ENCODE measurements at regions not wholly inside any gene's neighbourhood (a gene's known extent, or its start where the extent isn't known, plus 50 kb on each side); places are given as distances from the start of the nearest gene placed in this dataset.

GRCh38 chr17:79224903-79225302, 150.3 kb downstream of the ENGASE start:
- H3K4me3 ChIP-seq (ENCODE audit: low read depth, low read length): no peak overlapping the region
- DNase-seq (ENCODE audit: low read depth): no peak

GRCh38 chr17:79224476-79224875, 149.9 kb downstream of the ENGASE start:
- TF ChIP-seq MYC (IDR thresholded peaks at IDR 0.05; ENCODE audit: low read depth, low read length) (no peak), POLR2A (IDR thresholded peaks at IDR 0.05; ENCODE audit: extremely low read depth, insufficient read length) (no peak), MAX (IDR thresholded peaks at IDR 0.05; ENCODE audit: low read depth, low read length) (no peak)
- TF ChIP-seq, protein P1, sequence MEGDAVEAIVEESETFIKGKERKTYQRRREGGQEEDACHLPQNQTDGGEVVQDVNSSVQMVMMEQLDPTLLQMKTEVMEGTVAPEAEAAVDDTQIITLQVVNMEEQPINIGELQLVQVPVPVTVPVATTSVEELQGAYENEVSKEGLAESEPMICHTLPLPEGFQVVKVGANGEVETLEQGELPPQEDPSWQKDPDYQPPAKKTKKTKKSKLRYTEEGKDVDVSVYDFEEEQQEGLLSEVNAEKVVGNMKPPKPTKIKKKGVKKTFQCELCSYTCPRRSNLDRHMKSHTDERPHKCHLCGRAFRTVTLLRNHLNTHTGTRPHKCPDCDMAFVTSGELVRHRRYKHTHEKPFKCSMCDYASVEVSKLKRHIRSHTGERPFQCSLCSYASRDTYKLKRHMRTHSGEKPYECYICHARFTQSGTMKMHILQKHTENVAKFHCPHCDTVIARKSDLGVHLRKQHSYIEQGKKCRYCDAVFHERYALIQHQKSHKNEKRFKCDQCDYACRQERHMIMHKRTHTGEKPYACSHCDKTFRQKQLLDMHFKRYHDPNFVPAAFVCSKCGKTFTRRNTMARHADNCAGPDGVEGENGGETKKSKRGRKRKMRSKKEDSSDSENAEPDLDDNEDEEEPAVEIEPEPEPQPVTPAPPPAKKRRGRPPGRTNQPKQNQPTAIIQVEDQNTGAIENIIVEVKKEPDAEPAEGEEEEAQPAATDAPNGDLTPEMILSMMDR (IDR thresholded peaks at IDR 0.05; ENCODE audit: low read depth, low read length): no peak
- DNase-seq (ENCODE audit: low read depth): no peak
- H3K4me3 ChIP-seq (ENCODE audit: low read depth, low read length): no peak overlapping the region

More at GRCh38 chr17:79224903-79225302, 150.3 kb downstream of the ENGASE start:
- TF ChIP-seq, protein P1 (IDR thresholded peaks at IDR 0.05; ENCODE audit: low read depth, low read length): no peak
- TF ChIP-seq POLR2A (IDR thresholded peaks at IDR 0.05; ENCODE audit: extremely low read depth, insufficient read length) (no peak), MYC (IDR thresholded peaks at IDR 0.05; ENCODE audit: low read depth, low read length) (no peak), MAX (IDR thresholded peaks at IDR 0.05; ENCODE audit: low read depth, low read length) (no peak)

GRCh38 chr17:79223953-79224352, 149.3 kb downstream of the ENGASE start:
- DNase-seq (ENCODE audit: low read depth): no peak
- H3K4me3 ChIP-seq (ENCODE audit: low read depth, low read length): no peak overlapping the region
- TF ChIP-seq MAX (IDR thresholded peaks at IDR 0.05; ENCODE audit: low read depth, low read length) (no peak), MYC (IDR thresholded peaks at IDR 0.05; ENCODE audit: low read depth, low read length) (no peak), POLR2A (IDR thresholded peaks at IDR 0.05; ENCODE audit: extremely low read depth, insufficient read length) (no peak)

DNA sequence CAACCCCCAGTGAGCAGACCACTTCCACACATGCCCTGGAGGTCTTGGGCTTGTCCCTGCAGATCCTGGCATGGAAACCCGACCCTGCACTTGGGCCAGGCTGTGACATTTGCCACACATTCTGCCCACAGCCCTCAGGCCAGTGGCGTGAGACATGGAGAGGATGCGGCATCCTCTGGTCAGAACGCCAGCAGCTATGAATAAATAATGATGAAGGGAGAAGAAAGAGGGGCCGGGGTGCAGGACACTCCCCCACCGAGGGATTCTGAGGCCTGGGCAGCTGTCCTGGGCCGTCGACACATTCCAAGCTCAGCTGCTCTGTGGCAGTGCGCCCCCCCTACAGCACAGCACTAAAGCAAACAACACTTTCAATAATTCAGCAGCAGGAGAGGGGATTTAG, 148.8 kb downstream of the ENGASE start:
- TF ChIP-seq MAX (IDR thresholded peaks at IDR 0.05; ENCODE audit: low read depth, low read length): no peak
- no peak for TF ChIP-seq POLR2A (IDR thresholded peaks at IDR 0.05; ENCODE audit: extremely low read depth, insufficient read length)
- TF ChIP-seq MYC (IDR thresholded peaks at IDR 0.05; ENCODE audit: low read depth, low read length): no peak
- TF ChIP-seq, protein P1 (IDR thresholded peaks at IDR 0.05; ENCODE audit: low read depth, low read length): no peak
- DNase-seq (ENCODE audit: low read depth): no peak
- H3K4me3 ChIP-seq (ENCODE audit: low read depth, low read length): no peak overlapping the region

- TF ChIP-seq POLR2A (IDR thresholded peaks at IDR 0.05; ENCODE audit: extremely low read depth, insufficient read length) (no peak), MAX (IDR thresholded peaks at IDR 0.05; ENCODE audit: low read depth, low read length) (no peak), MYC (IDR thresholded peaks at IDR 0.05; ENCODE audit: low read depth, low read length) (no peak)
- TF ChIP-seq, protein P1 (IDR thresholded peaks at IDR 0.05; ENCODE audit: low read depth, low read length): no peak
- no peak overlapping the region for H3K4me3 ChIP-seq (ENCODE audit: low read depth, low read length)
- no peak for DNase-seq (ENCODE audit: low read depth)
Observed at GRCh38 chr17:79221597-79221996, 147.0 kb downstream of the ENGASE start.

DNA sequence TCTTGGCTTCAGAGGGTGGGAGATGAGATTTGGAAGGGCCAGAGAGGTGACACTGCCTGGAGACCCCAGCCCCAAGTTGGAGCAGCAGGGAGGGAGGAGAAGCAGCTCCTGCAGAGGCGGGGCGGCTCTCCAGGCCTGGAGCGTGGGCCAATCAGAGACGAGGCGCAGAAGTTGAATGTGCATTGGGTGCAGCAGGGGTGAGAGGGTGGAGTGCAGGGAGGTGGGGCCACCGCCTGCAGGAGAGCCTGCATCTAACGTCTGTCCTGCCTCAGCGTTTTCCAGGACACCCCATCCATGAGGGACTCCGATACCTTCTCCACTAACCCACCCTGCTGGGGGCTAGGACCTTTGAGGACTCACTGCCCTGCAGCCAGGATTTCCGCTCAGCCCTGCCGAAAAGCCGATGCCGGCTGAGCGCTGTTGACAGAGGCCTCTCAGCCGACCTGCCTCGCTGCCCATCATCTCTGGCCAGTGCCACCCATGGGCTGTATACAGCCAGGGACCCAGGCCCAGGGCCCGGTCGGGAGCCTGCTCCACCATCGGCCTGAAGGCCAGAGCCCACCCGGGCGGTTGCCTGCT, 146.2 kb downstream of the ENGASE start:
- no peak overlapping the region for H3K4me3 ChIP-seq (ENCODE audit: low read depth, low read length)
- DNase-seq (ENCODE audit: low read depth): no peak
- TF ChIP-seq POLR2A (IDR thresholded peaks at IDR 0.05; ENCODE audit: extremely low read depth, insufficient read length): no peak
- TF ChIP-seq, protein P1 (IDR thresholded peaks at IDR 0.05; ENCODE audit: low read depth, low read length): no peak
- no peak for TF ChIP-seq MYC (IDR thresholded peaks at IDR 0.05; ENCODE audit: low read depth, low read length)
- TF ChIP-seq MAX (IDR thresholded peaks at IDR 0.05; ENCODE audit: low read depth, low read length): no peak
